ENCODE measurements at regions not wholly inside any gene's neighbourhood (a gene's known extent, or its start where the extent isn't known, plus 50 kb on each side); places are given as distances from the start of the nearest gene placed in this dataset.

DNA sequence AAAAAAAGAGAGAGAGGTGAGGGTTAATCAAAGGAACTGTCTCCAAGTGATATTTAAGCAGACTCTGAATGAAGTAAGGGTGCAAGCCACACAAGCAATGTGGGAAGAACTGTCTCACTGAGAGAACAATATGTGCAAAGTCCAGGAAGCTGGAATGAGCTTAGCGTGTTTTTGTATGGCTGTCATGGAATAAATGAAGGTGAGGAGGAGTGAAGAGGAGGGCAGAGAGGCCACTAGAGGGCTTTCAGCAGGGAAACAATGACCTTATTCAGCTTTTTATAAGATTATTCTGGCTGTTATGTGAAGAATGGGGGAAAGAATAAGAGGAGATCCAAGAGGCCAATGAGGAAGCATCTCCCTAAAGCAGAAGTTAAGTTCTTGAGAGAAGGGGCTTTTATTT, 86.9 kb upstream of the COL8A1 start:
- no peak overlapping the region for H3K4me3 ChIP-seq (ENCODE audit: low read depth, low read length)
- DNase-seq (ENCODE audit: low read depth) = no peak
- TF ChIP-seq, protein P1, sequence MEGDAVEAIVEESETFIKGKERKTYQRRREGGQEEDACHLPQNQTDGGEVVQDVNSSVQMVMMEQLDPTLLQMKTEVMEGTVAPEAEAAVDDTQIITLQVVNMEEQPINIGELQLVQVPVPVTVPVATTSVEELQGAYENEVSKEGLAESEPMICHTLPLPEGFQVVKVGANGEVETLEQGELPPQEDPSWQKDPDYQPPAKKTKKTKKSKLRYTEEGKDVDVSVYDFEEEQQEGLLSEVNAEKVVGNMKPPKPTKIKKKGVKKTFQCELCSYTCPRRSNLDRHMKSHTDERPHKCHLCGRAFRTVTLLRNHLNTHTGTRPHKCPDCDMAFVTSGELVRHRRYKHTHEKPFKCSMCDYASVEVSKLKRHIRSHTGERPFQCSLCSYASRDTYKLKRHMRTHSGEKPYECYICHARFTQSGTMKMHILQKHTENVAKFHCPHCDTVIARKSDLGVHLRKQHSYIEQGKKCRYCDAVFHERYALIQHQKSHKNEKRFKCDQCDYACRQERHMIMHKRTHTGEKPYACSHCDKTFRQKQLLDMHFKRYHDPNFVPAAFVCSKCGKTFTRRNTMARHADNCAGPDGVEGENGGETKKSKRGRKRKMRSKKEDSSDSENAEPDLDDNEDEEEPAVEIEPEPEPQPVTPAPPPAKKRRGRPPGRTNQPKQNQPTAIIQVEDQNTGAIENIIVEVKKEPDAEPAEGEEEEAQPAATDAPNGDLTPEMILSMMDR (IDR thresholded peaks at IDR 0.05; ENCODE audit: control insufficient read depth, extremely low read depth, insufficient read depth) = peak; percentile 26; the same call in 1 of the 2 replicates

DNA sequence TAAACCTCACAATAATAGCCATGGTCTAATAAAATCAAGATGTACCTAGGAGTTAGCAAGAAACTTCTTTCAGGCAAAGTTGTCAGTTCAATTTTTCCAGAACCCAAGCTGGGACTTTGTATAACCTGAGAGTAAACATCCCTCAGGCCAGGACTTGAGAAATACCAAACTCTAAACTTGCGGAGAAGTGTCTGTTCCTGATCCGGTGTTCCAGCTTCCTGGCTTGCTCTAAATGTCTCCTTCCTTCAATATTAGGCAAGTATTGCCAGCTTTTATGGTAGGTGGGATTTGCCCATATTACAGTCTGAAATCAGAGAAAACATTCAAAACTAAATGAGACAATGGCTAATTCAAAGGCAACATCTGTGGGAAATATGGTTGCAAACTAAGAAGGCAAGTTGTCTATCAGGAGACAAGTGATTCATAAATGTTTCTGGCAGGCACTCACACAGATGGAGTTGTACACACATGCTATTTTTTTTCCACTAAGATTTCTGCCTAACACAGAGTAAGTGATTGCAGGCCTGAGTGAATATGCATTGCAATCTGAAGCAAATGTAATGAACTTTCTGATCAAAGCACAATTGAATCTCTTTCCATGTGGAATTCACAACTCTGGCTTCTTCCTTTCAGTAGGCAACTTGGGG, 88.3 kb upstream of the COL8A1 start:
- DNase-seq (ENCODE audit: low read depth) = no peak

DNA sequence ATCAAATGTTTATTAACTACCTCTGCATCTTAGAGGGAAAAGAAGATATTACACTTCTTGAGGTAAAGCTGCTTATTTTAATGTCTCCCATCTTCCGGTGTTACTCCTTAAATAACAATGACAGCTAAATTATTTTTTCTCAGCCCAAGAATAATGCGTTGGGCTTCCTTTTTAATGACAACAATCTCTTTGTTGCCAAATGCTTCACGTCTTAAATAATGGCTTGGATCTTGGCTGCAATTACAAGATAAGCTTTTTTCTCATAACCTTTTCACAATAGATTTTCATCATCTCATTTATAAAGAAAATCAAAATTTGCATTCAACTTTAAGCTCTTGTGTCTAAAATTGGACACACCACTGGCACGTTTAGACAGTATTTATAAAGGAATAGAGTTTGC, 89.2 kb upstream of the COL8A1 start:
- TF ChIP-seq, protein P1 (IDR thresholded peaks at IDR 0.05; ENCODE audit: control insufficient read depth, extremely low read depth, insufficient read depth) = no peak
- DNase-seq (ENCODE audit: low read depth) = no peak

More for the DNA sequence above, 88.3 kb upstream of the COL8A1 start:
- TF ChIP-seq, protein P1 (IDR thresholded peaks at IDR 0.05; ENCODE audit: control insufficient read depth, extremely low read depth, insufficient read depth) = no peak
- no peak overlapping the region for H3K4me3 ChIP-seq (ENCODE audit: low read depth, low read length)

DNA sequence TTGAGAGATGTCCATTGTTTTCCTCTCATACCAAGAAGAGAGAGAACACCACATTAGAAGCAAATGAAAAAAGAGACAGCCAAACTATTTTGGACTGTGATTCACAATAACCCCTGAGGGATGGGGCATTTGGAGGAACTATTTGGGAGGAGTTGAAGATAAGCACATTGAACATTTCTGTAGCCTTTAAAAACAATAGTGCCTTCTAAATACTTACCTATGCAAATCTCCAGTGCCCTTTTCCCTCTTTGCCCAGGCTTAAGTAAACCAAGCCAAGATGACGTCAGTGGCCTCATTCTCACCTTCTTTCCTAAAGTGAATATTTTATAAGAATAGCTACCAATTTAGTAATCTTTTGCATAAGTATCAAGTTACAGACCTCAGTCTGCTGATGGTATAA, 89.7 kb upstream of the COL8A1 start:
- H3K4me3 ChIP-seq (ENCODE audit: low read depth, low read length) = no peak overlapping the region
- no peak for DNase-seq (ENCODE audit: low read depth)
- TF ChIP-seq, protein P1 (IDR thresholded peaks at IDR 0.05; ENCODE audit: control insufficient read depth, extremely low read depth, insufficient read depth) = no peak

More for the DNA sequence above, 89.2 kb upstream of the COL8A1 start:
- no peak overlapping the region for H3K4me3 ChIP-seq (ENCODE audit: low read depth, low read length)

DNA sequence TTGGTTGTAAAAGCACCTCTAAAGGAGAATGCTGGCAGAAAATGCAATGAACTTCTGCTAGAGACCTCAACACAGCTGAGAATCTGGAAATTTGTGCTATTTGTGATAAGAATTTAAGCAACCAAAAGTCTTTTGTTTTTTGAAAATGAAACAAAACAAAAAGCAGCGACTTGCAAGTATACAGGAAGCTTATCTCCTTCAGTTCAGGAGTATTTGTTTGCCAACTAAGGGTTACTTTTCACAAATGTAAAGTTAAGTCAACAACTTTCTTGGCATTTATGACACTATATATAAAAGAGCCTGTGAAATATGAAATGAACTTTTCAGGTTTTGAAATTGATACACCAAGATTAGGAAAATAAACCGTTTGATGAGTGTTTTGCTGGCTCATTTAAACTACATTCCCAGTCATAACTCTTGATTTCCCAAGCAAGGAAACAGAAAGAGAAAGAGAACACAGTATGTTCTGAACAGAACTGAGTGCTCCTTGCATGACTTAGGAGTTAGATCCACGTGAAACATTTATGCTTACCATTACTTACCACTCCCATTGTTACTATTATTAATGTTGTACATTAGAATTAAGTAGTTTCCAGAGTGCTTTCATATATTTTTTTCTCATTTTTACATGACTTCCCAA, 92.3 kb upstream of the COL8A1 start:
- DNase-seq (ENCODE audit: low read depth) = no peak
- no peak overlapping the region for H3K4me3 ChIP-seq (ENCODE audit: low read depth, low read length)
- TF ChIP-seq, protein P1 (IDR thresholded peaks at IDR 0.05; ENCODE audit: control insufficient read depth, extremely low read depth, insufficient read depth) = no peak

DNA sequence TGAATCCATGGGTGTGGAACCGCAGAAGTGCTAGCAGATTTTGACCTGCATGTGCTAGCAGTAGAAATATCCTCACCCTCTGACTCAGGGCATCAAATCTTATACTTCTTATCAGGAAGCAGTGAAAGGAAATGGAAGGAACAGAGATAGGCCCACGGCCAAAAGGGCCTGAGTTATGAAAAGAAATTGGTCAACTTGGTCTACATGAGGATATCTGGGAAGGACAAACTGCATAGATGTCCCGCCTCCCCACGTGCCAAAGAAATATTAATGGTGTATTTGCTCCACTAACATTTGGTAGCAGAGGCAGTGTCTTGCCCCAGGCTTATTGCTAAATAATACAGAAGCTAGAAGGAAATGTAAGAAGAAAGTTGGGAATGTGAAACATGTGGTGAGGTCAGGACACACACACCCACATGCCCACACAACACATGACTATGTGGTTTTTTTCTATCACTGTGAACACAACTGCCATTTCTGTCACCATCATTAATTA, 93.6 kb upstream of the COL8A1 start:
- H3K4me3 ChIP-seq (ENCODE audit: low read depth, low read length) = no peak overlapping the region
- no peak for DNase-seq (ENCODE audit: low read depth)
- TF ChIP-seq, protein P1 (IDR thresholded peaks at IDR 0.05; ENCODE audit: control insufficient read depth, extremely low read depth, insufficient read depth) = no peak

Data from LNCaP clone FGC (cell line).